ENCODE measurements at regions not wholly inside any gene's neighbourhood (a gene's known extent, or its start where the extent isn't known, plus 50 kb on each side); places are given as distances from the start of the nearest gene placed in this dataset.

- TF ChIP-seq CTCF (IDR thresholded peaks at IDR 0.05) (no peak), SP1 (CRISPR knock-in tag; conservative IDR thresholded peaks at IDR 0.05) (no peak), CREM (CRISPR knock-in tag; IDR thresholded peaks at IDR 0.05) (no peak), ZBTB21 (CRISPR knock-in tag; IDR thresholded peaks at IDR 0.05; ENCODE audit: borderline replicate concordance) (no peak), USF2 (CRISPR knock-in tag; IDR thresholded peaks at IDR 0.05) (no peak), FOXP1 (CRISPR knock-in tag; IDR thresholded peaks at IDR 0.05; ENCODE audit: borderline replicate concordance) (no peak), E2F4 (CRISPR knock-in tag; IDR thresholded peaks at IDR 0.05; ENCODE audit: borderline replicate concordance, low read depth) (no peak), FOXJ3 (CRISPR knock-in tag; IDR thresholded peaks at IDR 0.05; ENCODE audit: borderline replicate concordance) (no peak), MAX (CRISPR knock-in tag; IDR thresholded peaks at IDR 0.05) (no peak)
Measured at GRCh38 chr21:29233611-29234540, 64.8 kb upstream of the BACH1 start.
